H9 (cell line): ENCODE measurements at regions not wholly inside any gene's neighbourhood (a gene's known extent, or its start where the extent isn't known, plus 50 kb on each side); places are given as distances from the start of the nearest gene placed in this dataset.

Experiments used
- DNase-seq: peaks from one replicate; pipeline ENCODE4 v3.0.0-alpha.2; 2017
- H2AFZ ChIP-seq: one replicate; pipeline ENCODE4 v1.6.1; 2013; ENCODE audit warnings: mild to moderate bottlenecking, low read length, control low read depth, moderate library complexity
- H2AK5ac ChIP-seq: 2 replicates; pipeline ENCODE4 v1.6.1; 2013; ENCODE audit warnings: low read length, control low read depth, mixed read lengths; ENCODE audit not compliant: insufficient read length
- H2BK120ac ChIP-seq: one replicate; pipeline ENCODE4 v1.6.1; 2013; ENCODE audit warnings: low read depth, mild to moderate bottlenecking, low read length, control low read depth, inconsistent platforms; ENCODE audit not compliant: poor library complexity, severe bottlenecking
- H2BK12ac ChIP-seq: 2 replicates; pipeline ENCODE4 v1.6.1; 2013; ENCODE audit warnings: low read length, control low read depth, mixed read lengths, low read depth; ENCODE audit not compliant: insufficient read length
- H2BK15ac ChIP-seq: 2 replicates; pipeline ENCODE4 v1.6.1; 2013; ENCODE audit warnings: low read depth, low read length, control low read depth
- H2BK20ac ChIP-seq: one replicate; pipeline ENCODE4 v1.6.1; 2013; ENCODE audit warnings: low read depth, mild to moderate bottlenecking, low read length, control low read depth, inconsistent platforms; ENCODE audit not compliant: poor library complexity, severe bottlenecking
- H2BK5ac ChIP-seq: 2 replicates; pipeline ENCODE4 v1.6.1; 2013; ENCODE audit warnings: low read length, control low read depth, mixed read lengths; ENCODE audit not compliant: insufficient read length
- H3K14ac ChIP-seq: 2 replicates; pipeline ENCODE4 v1.6.1; 2013; ENCODE audit warnings: low read length, control low read depth; ENCODE audit not compliant: insufficient read depth
- H3K18ac ChIP-seq: 2 replicates; pipeline ENCODE4 v1.6.1; 2013; ENCODE audit warnings: low read depth, mild to moderate bottlenecking, mixed read lengths, low read length, control low read depth; ENCODE audit not compliant: insufficient read length
- H3K23ac ChIP-seq: 2 replicates; pipeline ENCODE4 v1.6.1; 2013; ENCODE audit warnings: low read length, control low read depth, mixed read lengths, low read depth; ENCODE audit not compliant: insufficient read length
- H3K23me2 ChIP-seq: 2 replicates; pipeline ENCODE4 v1.6.1; 2013; ENCODE audit warnings: low read depth, mild to moderate bottlenecking, mixed read lengths, low read length, control low read depth; ENCODE audit not compliant: insufficient read length, poor library complexity, severe bottlenecking
- H3K27ac ChIP-seq: 2 replicates; pipeline ENCODE4 v1.5.1; 2013; ENCODE audit warnings: low read length, control low read depth, mixed read lengths, low read depth; ENCODE audit not compliant: insufficient read length
- H3K27me3 ChIP-seq: 2 replicates; pipeline ENCODE4 v1.6.1; 2013; ENCODE audit warnings: low read length, control low read depth, inconsistent platforms; ENCODE audit not compliant: insufficient read depth
- H3K4ac ChIP-seq: 2 replicates; pipeline ENCODE4 v1.6.1; 2013; ENCODE audit warnings: low read depth, mild to moderate bottlenecking, control low read depth, inconsistent platforms, low read length, moderate library complexity
- H3K4me1 ChIP-seq: 2 replicates; pipeline ENCODE4 v1.6.1; 2013; ENCODE audit warnings: low read length, control low read depth, inconsistent platforms; ENCODE audit not compliant: insufficient read depth
- H3K4me2 ChIP-seq: 2 replicates; pipeline ENCODE4 v1.6.1; 2013; ENCODE audit warnings: low read length, control low read depth, mixed read lengths; ENCODE audit not compliant: insufficient read length, insufficient read depth
- H3K56ac ChIP-seq: 2 replicates; pipeline ENCODE4 v1.6.1; 2013; ENCODE audit warnings: low read depth, mild to moderate bottlenecking, mixed read lengths, low read length, control low read depth; ENCODE audit not compliant: insufficient read length
- H3K79me1 ChIP-seq: 2 replicates; pipeline ENCODE4 v1.6.1; 2013; ENCODE audit warnings: low read depth, mild to moderate bottlenecking, moderate library complexity, low read length, control low read depth, inconsistent platforms; ENCODE audit not compliant: insufficient read depth, poor library complexity, severe bottlenecking
- H3K79me2 ChIP-seq: 2 replicates; pipeline ENCODE4 v1.6.1; 2013; ENCODE audit warnings: low read length, control low read depth, inconsistent platforms; ENCODE audit not compliant: insufficient read depth
- H3K9ac ChIP-seq: 2 replicates; pipeline ENCODE4 v1.6.1; 2013; ENCODE audit warnings: low read length, control low read depth, mixed read lengths; ENCODE audit not compliant: insufficient read length; ENCODE audit errors: extremely low read depth
- H3K9me3 ChIP-seq: one replicate; pipeline ENCODE4 v1.6.1; 2013; ENCODE audit warnings: low read depth, low read length, inconsistent platforms; ENCODE audit not compliant: control insufficient read depth
- H3T11ph ChIP-seq: one replicate; pipeline ENCODE4 v1.6.1; 2013; ENCODE audit warnings: mild to moderate bottlenecking, low read length, control low read depth, inconsistent platforms
- H4K20me1 ChIP-seq: one replicate; pipeline ENCODE4 v1.6.1; 2013; ENCODE audit not compliant: control insufficient read depth, insufficient read length, insufficient read depth
- H4K5ac ChIP-seq: 2 replicates; pipeline ENCODE4 v1.6.1; 2013; ENCODE audit warnings: low read depth, mild to moderate bottlenecking, mixed read lengths, low read length, control low read depth; ENCODE audit not compliant: insufficient read length
- H4K8ac ChIP-seq: replicated peaks from 2 replicates; pipeline ENCODE4 v1.6.1; 2013; ENCODE audit warnings: low read length, control low read depth, mixed read lengths, low read depth; ENCODE audit not compliant: insufficient read length
- H4K91ac ChIP-seq: 2 replicates; pipeline ENCODE4 v1.6.1; 2013; ENCODE audit warnings: low read depth, mild to moderate bottlenecking, moderate library complexity, mixed read lengths, low read length, control low read depth; ENCODE audit not compliant: insufficient read length
- H3K27ac Mint-ChIP-seq, 3 experiments: 2 replicates in 2 of 3; 3 replicates in 1 of 3; pipeline ENCODE4 v1.8.0; 2020 to 2021; ENCODE audit warnings: mixed read lengths in 3 of 3, mild to moderate bottlenecking in 1 of 3, moderate library complexity in 1 of 3
- H3K27me3 Mint-ChIP-seq: 2 replicates; pipeline ENCODE4 v1.8.0; 2021; ENCODE audit warnings: low read depth, mild to moderate bottlenecking, moderate library complexity, mixed read lengths
- H3K36me3 Mint-ChIP-seq, 3 experiments: 2 replicates in 2 of 3; 3 replicates in 1 of 3; pipeline ENCODE4 v1.8.0; 2020 to 2021; ENCODE audit warnings: low read depth in 3 of 3, mixed read lengths in 3 of 3; ENCODE audit not compliant: insufficient read depth in 1 of 3
- H3K4me1 Mint-ChIP-seq, 2 experiments: 2 replicates each; pipeline ENCODE4 v1.8.0; 2020; ENCODE audit warnings: mixed read lengths in 2 of 2
- H3K4me3 Mint-ChIP-seq, 2 experiments: 2 replicates in 1 of 2; 3 replicates in 1 of 2; pipeline ENCODE4 v1.8.0; 2020 to 2021; ENCODE audit warnings: mild to moderate bottlenecking in 2 of 2, mixed read lengths in 2 of 2, moderate library complexity in 1 of 2
- H3K9me3 Mint-ChIP-seq, 2 experiments: 2 replicates in 1 of 2; 3 replicates in 1 of 2; pipeline ENCODE4 v1.8.0; 2020; ENCODE audit warnings: mild to moderate bottlenecking in 2 of 2, mixed read lengths in 2 of 2, moderate library complexity in 1 of 2
- CTCF ChIP-seq: fragments of 200-600 bp; sonication (generic); conservative IDR thresholded peaks from 3 replicates; pipeline ENCODE4 v1.8.0; 2021; ENCODE audit warnings: antibody characterized with exemption, mild to moderate bottlenecking
- WGBS: extraction: QIAGEN DNeasy Blood & Tissue Kit; methylation state at CpG from one replicate; pipeline ENCODE4 v1.1.7; 2013; ENCODE audit warnings: missing lambda C conversion rate, low lambda C conversion rate, mixed read lengths; ENCODE audit not compliant: insufficient read length; ENCODE audit errors: extremely low coverage; 5-methylcytosine and 5-hydroxymethylcytosine counted together

GRCh38 chr7:68417002-68417401 is 1181.3 kb upstream of the AUTS2 start:
- DNase-seq = no peak
- no peak overlapping the region for H2BK120ac ChIP-seq
- no CpG with 5 or more reads among the region's 2 CpGs for WGBS
- H3K4ac ChIP-seq = no peak overlapping the region
- H2BK12ac ChIP-seq = no peak overlapping the region
- no peak overlapping the region for H4K91ac ChIP-seq
- H3K27ac Mint-ChIP-seq = no peak overlapping the region
- H3K14ac ChIP-seq = no peak overlapping the region
- no peak overlapping the region for H3T11ph ChIP-seq
- no peak overlapping the region for H3K56ac ChIP-seq
- H3K79me1 ChIP-seq = no peaks in the 10 kb centered on the region
- no peak overlapping the region for H3K27ac ChIP-seq
- H3K27me3 ChIP-seq = no peaks in the 10 kb centered on the region
- H3K79me2 ChIP-seq = no peaks in the 10 kb centered on the region
- no peak for TF ChIP-seq CTCF
- H3K23me2 ChIP-seq = no peaks in the 10 kb centered on the region
- peaks cover 6% of the 10 kb centered on the region for H3K9me3 ChIP-seq
- H3K9me3 Mint-ChIP-seq = peaks cover 16 to 25% of the 10 kb centered on the region in 2 experiments
- H2BK20ac ChIP-seq = no peak overlapping the region
- no peak overlapping the region for H4K8ac ChIP-seq
- H3K18ac ChIP-seq = no peak overlapping the region
- no peak overlapping the region for H2BK15ac ChIP-seq
- no peak overlapping the region for H4K5ac ChIP-seq
- no peaks in the 10 kb centered on the region for H3K27me3 Mint-ChIP-seq
- H2AFZ ChIP-seq = no peak overlapping the region
- H3K9ac ChIP-seq = no peak overlapping the region
- H3K4me1 ChIP-seq = no peaks in the 10 kb centered on the region
- no peak overlapping the region for H3K4me3 Mint-ChIP-seq
- no peak overlapping the region for H2AK5ac ChIP-seq
- H4K20me1 ChIP-seq = no peaks in the 10 kb centered on the region
- no peak overlapping the region for H2BK5ac ChIP-seq
- no peak overlapping the region for H3K4me2 ChIP-seq
- H3K23ac ChIP-seq = no peak overlapping the region
- peaks cover 5 to 8% of the 10 kb centered on the region in 2 experiments for H3K4me1 Mint-ChIP-seq
- peaks cover 0 to 28% (median 5%) of the 10 kb centered on the region in 3 experiments; a peak in 4 of 7 replicates for H3K36me3 Mint-ChIP-seq
